NK-92 (cell line): ENCODE measurements at regions not wholly inside any gene's neighbourhood (a gene's known extent, or its start where the extent isn't known, plus 50 kb on each side); places are given as distances from the start of the nearest gene placed in this dataset.
"Not testable (repeated sequence)": the region's sequence is repeated elsewhere in the genome, so short reads cannot be mapped to it uniquely, and the experiment has no call there.

Experiments used
- DNase-seq: peaks from one replicate; lab custom pipeline; 2025; ENCODE audit not compliant: unreplicated experiment; lab: John Stamatoyannopoulos, UW

GRCh38 chr6:4420160-4420865 is 284.9 kb upstream of the ECI2 start:
- DNase-seq: no peak

- no peak for DNase-seq
Measured at GRCh38 chr6:4415549-4415948, 280.2 kb upstream of the ECI2 start.

- DNase-seq: not testable (repeated sequence)
Measured at GRCh38 chr6:4414078-4414477, 278.7 kb upstream of the ECI2 start.

- DNase-seq: no peak
Measured at GRCh38 chr6:4413073-4413472, 277.7 kb upstream of the ECI2 start.

GRCh38 chr6:4412488-4412887 is 277.1 kb upstream of the ECI2 start:
- DNase-seq: no peak

GRCh38 chr6:4412077-4412476 is 276.7 kb upstream of the ECI2 start:
- no peak for DNase-seq

- not testable (repeated sequence) for DNase-seq
Measured at GRCh38 chr6:4407710-4408109, 272.3 kb upstream of the ECI2 start.

- DNase-seq: no peak
Measured at GRCh38 chr6:4405621-4406212, 270.3 kb upstream of the ECI2 start.

GRCh38 chr6:4404415-4404814 is 269.0 kb upstream of the ECI2 start:
- DNase-seq: no peak

- DNase-seq: no peak
Measured at GRCh38 chr6:4403828-4404227, 268.5 kb upstream of the ECI2 start.

- DNase-seq: no peak
Measured at GRCh38 chr6:4403023-4403752, 267.8 kb upstream of the ECI2 start.

- no peak for DNase-seq
Measured at GRCh38 chr6:4402477-4402976, 267.2 kb upstream of the ECI2 start.

- no peak for DNase-seq
Measured at GRCh38 chr6:4401408-4402368, 266.3 kb upstream of the ECI2 start.

GRCh38 chr6:4399656-4400055 is 264.3 kb upstream of the ECI2 start:
- DNase-seq: no peak

- DNase-seq: no peak
Measured at GRCh38 chr6:4398791-4399190, 263.4 kb upstream of the ECI2 start.

- no peak for DNase-seq
Measured at GRCh38 chr6:4397307-4397706, 261.9 kb upstream of the ECI2 start.

- no peak for DNase-seq
Measured at GRCh38 chr6:4396044-4396443, 260.7 kb upstream of the ECI2 start.

GRCh38 chr6:4395386-4395785 is 260.0 kb upstream of the ECI2 start:
- no peak for DNase-seq

- no peak for DNase-seq
Measured at GRCh38 chr6:4394786-4395185, 259.4 kb upstream of the ECI2 start.

GRCh38 chr6:4388675-4389074 is 253.3 kb upstream of the ECI2 start:
- DNase-seq: no peak

GRCh38 chr6:4384656-4385055 is 249.3 kb upstream of the ECI2 start:
- no peak for DNase-seq
